ENCODE measurements at regions not wholly inside any gene's neighbourhood (a gene's known extent, or its start where the extent isn't known, plus 50 kb on each side); places are given as distances from the start of the nearest gene placed in this dataset.

DNA sequence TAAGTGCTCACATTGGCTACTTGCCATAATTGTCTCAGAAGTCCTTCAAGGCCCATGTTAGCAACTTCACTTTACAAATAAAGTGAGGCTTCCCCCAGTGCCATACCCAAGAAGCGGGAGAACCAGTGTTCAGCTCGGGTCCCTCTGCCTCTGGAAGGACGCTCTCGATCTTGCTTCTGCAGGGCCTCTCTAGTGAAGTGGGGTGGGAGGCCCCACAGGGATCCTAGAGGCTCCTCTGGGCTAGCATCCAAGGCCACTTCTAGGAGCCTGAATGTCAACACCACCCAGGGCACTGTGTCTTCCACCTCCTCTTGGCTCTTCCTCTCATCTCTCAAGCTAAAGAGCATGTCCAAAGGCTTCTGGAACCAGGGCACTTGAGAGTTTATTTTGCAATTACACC lies 282.5 kb downstream of the GADD45G start:
- H3F3A ChIP-seq (replicated peaks; ENCODE audit: insufficient read depth), result no peaks in the 10 kb centered on the region
- no peak overlapping the region for H3K9ac ChIP-seq
- no peaks in the 10 kb centered on the region for H4K20me1 ChIP-seq (ENCODE audit: insufficient read depth)
- no peak for DNase-seq
- no peaks in the 10 kb centered on the region for H3K36me3 ChIP-seq (replicated peaks in 1 of 2; ENCODE audit: control insufficient read depth in 1 of 2, insufficient read depth in 2 of 2, low read length in 1 of 2)
- ChIA-PET CTCF (no interaction called here), POLR2A (no interaction called here)
- no peak overlapping the region for H3K4me3 ChIP-seq (ENCODE audit: low read depth in 2 of 2, low read length in 1 of 2)
- H3K4me1 ChIP-seq (ENCODE audit: control insufficient read depth in 1 of 2, insufficient read depth in 2 of 2, low read depth in 1 of 2, low read length in 1 of 2), result peaks cover 0 to 9% of the 10 kb centered on the region in 2 experiments; a peak in 1 of 4 replicates
- no peaks in the 10 kb centered on the region for H3K79me2 ChIP-seq (ENCODE audit: insufficient read depth)
- no peak overlapping the region for H3K4me2 ChIP-seq
- H3K9me2 ChIP-seq, result no peaks in the 10 kb centered on the region
- H3K9me3 ChIP-seq, result no peaks in the 10 kb centered on the region
- no peak overlapping the region for H2AFZ ChIP-seq (ENCODE audit: low read depth)
- WGBS (ENCODE audit: low lambda C conversion rate), result no CpG with 5 or more reads among the region's 4 CpGs
- H3K27me3 ChIP-seq (ENCODE audit: insufficient read depth), result no peaks in the 10 kb centered on the region
- TF ChIP-seq MXI1 (IDR thresholded peaks at IDR 0.05; ENCODE audit: low read depth, low read length) (no peak), FOSL2 (IDR thresholded peaks at IDR 0.05; ENCODE audit: borderline replicate concordance, low read depth) (no peak), RFX5 (IDR thresholded peaks at IDR 0.05; ENCODE audit: low read length) (no peak), RAD21 (IDR thresholded peaks at IDR 0.05; ENCODE audit: low read length) (no peak), FOXM1 (IDR thresholded peaks at IDR 0.05; ENCODE audit: low read depth) (no peak), NRF1 (IDR thresholded peaks at IDR 0.05; ENCODE audit: low read depth, low read length) (no peak), GATA2 (CRISPR knock-in tag; IDR thresholded peaks at IDR 0.05) (no peak), EP300 (IDR thresholded peaks at IDR 0.05; ENCODE audit: borderline replicate concordance in 1 of 2, low read depth in 1 of 2, low read length in 1 of 2) (no peak), MEF2A (IDR thresholded peaks at IDR 0.05; ENCODE audit: borderline replicate concordance, low read depth) (no peak), NFIC (IDR thresholded peaks at IDR 0.05; ENCODE audit: borderline replicate concordance) (no peak), JUND (IDR thresholded peaks at IDR 0.05) (no peak)
- TF ChIP-seq, protein P1, sequence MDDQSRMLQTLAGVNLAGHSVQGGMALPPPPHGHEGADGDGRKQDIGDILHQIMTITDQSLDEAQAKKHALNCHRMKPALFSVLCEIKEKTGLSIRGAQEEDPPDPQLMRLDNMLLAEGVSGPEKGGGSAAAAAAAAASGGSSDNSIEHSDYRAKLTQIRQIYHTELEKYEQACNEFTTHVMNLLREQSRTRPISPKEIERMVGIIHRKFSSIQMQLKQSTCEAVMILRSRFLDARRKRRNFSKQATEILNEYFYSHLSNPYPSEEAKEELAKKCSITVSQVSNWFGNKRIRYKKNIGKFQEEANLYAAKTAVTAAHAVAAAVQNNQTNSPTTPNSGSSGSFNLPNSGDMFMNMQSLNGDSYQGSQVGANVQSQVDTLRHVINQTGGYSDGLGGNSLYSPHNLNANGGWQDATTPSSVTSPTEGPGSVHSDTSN (IDR thresholded peaks at IDR 0.05), result no peak
- TF ChIP-seq, protein P2, sequence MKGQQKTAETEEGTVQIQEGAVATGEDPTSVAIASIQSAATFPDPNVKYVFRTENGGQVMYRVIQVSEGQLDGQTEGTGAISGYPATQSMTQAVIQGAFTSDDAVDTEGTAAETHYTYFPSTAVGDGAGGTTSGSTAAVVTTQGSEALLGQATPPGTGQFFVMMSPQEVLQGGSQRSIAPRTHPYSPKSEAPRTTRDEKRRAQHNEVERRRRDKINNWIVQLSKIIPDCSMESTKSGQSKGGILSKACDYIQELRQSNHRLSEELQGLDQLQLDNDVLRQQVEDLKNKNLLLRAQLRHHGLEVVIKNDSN (IDR thresholded peaks at IDR 0.05; ENCODE audit: borderline replicate concordance, low read depth), result no peak
- TF ChIP-seq, protein P3, sequence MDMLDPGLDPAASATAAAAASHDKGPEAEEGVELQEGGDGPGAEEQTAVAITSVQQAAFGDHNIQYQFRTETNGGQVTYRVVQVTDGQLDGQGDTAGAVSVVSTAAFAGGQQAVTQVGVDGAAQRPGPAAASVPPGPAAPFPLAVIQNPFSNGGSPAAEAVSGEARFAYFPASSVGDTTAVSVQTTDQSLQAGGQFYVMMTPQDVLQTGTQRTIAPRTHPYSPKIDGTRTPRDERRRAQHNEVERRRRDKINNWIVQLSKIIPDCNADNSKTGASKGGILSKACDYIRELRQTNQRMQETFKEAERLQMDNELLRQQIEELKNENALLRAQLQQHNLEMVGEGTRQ (IDR thresholded peaks at IDR 0.05; ENCODE audit: borderline replicate concordance, low read depth, low read length), result no peak
- TF ChIP-seq, protein P4, sequence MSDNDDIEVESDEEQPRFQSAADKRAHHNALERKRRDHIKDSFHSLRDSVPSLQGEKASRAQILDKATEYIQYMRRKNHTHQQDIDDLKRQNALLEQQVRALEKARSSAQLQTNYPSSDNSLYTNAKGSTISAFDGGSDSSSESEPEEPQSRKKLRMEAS (IDR thresholded peaks at IDR 0.05; ENCODE audit: low read depth), result no peak
- no peak overlapping the region for H3K27ac ChIP-seq (ENCODE audit: low read depth in 2 of 2, low read length in 1 of 2)

DNA sequence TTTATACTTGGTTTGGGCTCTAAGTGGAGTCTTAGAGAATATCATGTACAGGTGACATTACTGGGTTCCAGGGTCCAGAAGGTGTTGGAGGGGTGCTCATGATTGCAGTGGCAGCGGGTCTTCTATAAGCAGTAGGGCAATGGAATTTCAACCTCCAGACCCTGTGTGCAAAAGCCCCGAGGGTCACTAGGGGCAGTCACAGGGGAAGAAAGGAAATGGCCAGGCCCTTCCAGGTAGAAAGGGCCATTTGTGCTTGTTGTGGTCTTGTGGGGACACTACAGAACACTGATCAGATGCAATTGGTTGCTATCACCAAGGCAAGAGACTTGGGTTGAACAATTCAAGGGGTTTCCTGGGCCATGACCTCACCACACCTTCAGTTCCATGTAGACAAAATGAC lies 283.4 kb downstream of the GADD45G start:
- H3K9ac ChIP-seq, result no peak overlapping the region
- no peak overlapping the region for H2AFZ ChIP-seq (ENCODE audit: low read depth)
- peaks cover 0 to 9% of the 10 kb centered on the region in 2 experiments; a peak in 1 of 4 replicates for H3K4me1 ChIP-seq (ENCODE audit: control insufficient read depth in 1 of 2, insufficient read depth in 2 of 2, low read depth in 1 of 2, low read length in 1 of 2)
- H3K27me3 ChIP-seq (ENCODE audit: insufficient read depth), result no peaks in the 10 kb centered on the region
- DNase-seq, result no peak
- ChIA-PET POLR2A (no interaction called here), CTCF (interaction anchor here (1.1 kb wide), 1 partner anchor 9 kb away, joined by 3 read pairs; no protein-coding TSS in a partner anchor)
- H3F3A ChIP-seq (replicated peaks; ENCODE audit: insufficient read depth), result no peaks in the 10 kb centered on the region
- 29% methylated on average over 2 of the region's 2 CpGs for WGBS (ENCODE audit: low lambda C conversion rate)
- H4K20me1 ChIP-seq (ENCODE audit: insufficient read depth), result no peaks in the 10 kb centered on the region
- no peak overlapping the region for H3K4me3 ChIP-seq (ENCODE audit: low read depth in 2 of 2, low read length in 1 of 2)
- no peak overlapping the region for H3K4me2 ChIP-seq
- H3K79me2 ChIP-seq (ENCODE audit: insufficient read depth), result no peaks in the 10 kb centered on the region
- H3K9me2 ChIP-seq, result no peaks in the 10 kb centered on the region
- H3K36me3 ChIP-seq (replicated peaks in 1 of 2; ENCODE audit: control insufficient read depth in 1 of 2, insufficient read depth in 2 of 2, low read length in 1 of 2), result no peaks in the 10 kb centered on the region
- no peak overlapping the region for H3K27ac ChIP-seq (ENCODE audit: low read depth in 2 of 2, low read length in 1 of 2)
- no peaks in the 10 kb centered on the region for H3K9me3 ChIP-seq
- no peak for TF ChIP-seq FOSL2 (IDR thresholded peaks at IDR 0.05; ENCODE audit: borderline replicate concordance, low read depth)
- no peak for TF ChIP-seq EP300 (IDR thresholded peaks at IDR 0.05; ENCODE audit: borderline replicate concordance in 1 of 2, low read depth in 1 of 2, low read length in 1 of 2)
- TF ChIP-seq SIN3A (IDR thresholded peaks at IDR 0.05; ENCODE audit: borderline replicate concordance, low read depth, low read length), result no peak
- TF ChIP-seq, protein P5, sequence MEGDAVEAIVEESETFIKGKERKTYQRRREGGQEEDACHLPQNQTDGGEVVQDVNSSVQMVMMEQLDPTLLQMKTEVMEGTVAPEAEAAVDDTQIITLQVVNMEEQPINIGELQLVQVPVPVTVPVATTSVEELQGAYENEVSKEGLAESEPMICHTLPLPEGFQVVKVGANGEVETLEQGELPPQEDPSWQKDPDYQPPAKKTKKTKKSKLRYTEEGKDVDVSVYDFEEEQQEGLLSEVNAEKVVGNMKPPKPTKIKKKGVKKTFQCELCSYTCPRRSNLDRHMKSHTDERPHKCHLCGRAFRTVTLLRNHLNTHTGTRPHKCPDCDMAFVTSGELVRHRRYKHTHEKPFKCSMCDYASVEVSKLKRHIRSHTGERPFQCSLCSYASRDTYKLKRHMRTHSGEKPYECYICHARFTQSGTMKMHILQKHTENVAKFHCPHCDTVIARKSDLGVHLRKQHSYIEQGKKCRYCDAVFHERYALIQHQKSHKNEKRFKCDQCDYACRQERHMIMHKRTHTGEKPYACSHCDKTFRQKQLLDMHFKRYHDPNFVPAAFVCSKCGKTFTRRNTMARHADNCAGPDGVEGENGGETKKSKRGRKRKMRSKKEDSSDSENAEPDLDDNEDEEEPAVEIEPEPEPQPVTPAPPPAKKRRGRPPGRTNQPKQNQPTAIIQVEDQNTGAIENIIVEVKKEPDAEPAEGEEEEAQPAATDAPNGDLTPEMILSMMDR (IDR thresholded peaks at IDR 0.05), result no peak
- TF ChIP-seq RAD21 (IDR thresholded peaks at IDR 0.05; ENCODE audit: low read length), result no peak
- no peak for TF ChIP-seq MEF2A (IDR thresholded peaks at IDR 0.05; ENCODE audit: borderline replicate concordance, low read depth)
- TF ChIP-seq, protein P2 (IDR thresholded peaks at IDR 0.05; ENCODE audit: borderline replicate concordance, low read depth), result no peak
- TF ChIP-seq, protein P3 (IDR thresholded peaks at IDR 0.05; ENCODE audit: borderline replicate concordance, low read depth, low read length), result no peak

All from SK-N-SH (cell line).